Left ventricle myocardium superior (tissue), 1 donor: ENCODE measurements at regions not wholly inside any gene's neighbourhood (a gene's known extent, or its start where the extent isn't known, plus 50 kb on each side); places are given as distances from the start of the nearest gene placed in this dataset.

Experiments
- ATAC-seq: fragments of 200-7000 bp; cut with Tn5 transposase; one replicate; pipeline ENCODE4 v1.9.1; 2020; ENCODE audit warnings: mild to moderate bottlenecking, moderate library complexity
- DNase-seq: peaks from one replicate; pipeline ENCODE4 v3.0.0-alpha.2; 2020
- intact Hi-C: fragments of 100-400 bp; cut with micrococcal nuclease; formaldehyde crosslinking; loops from one replicate; pipeline ENCODE4 v1.11.0; 2022
- donor health status: DM: no; HTN: yes; CAD: no; lungs with severe emphysema.

GRCh38 chr5:30878296-30878695, 315.2 kb upstream of the CDH6 start:
- no peak for DNase-seq
- intact Hi-C loops: no loop called here
- no peak for ATAC-seq

DNA sequence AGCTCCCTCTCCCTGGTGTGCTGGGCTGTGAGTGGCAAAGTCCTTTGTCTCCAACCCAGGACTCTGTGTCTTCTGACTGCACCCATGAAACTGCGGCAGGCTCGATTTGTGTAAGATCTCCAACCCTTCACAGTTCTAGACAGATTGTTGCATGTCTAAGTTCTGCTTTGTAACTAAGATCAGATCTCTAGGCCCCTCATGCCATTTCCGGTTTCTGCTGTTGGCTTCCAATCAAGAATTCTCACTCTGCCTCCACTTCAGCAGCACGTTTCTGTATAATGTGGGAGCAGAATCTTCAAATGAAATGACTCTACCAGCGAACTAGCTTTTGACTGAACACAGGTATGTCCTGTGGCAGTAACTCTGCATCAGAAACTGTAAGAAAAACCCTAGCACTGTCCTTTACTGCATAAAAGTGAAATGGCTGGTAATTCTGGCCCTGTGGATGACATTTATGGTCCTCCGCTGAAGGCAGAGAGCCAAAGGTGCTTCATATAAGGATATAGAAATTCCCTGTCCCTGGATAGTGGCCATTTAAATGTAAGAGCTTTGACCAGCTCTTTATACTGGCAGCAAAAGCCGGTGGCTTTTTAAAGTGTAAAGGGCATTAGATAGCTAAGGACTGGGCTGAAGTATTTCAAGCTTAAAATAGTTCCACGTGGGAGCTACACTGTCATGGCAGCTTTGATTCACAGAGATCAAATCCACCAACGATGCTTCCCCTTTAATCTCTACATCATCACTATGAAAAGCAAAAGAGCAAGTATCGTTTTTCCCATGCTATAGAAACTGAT, 319.0 kb upstream of the CDH6 start:
- peak; percentile 93 for ATAC-seq
- intact Hi-C loops: no loop called here
- no peak for DNase-seq

GRCh38 chr5:30871196-30871595, 322.3 kb upstream of the CDH6 start:
- intact Hi-C loops: no loop called here
- DNase-seq (no peak), ATAC-seq (no peak)

GRCh38 chr5:30867711-30868110, 325.8 kb upstream of the CDH6 start:
- DNase-seq: no peak
- intact Hi-C loops: no loop called here
- no peak for ATAC-seq

GRCh38 chr5:30866142-30866541, 327.3 kb upstream of the CDH6 start:
- intact Hi-C loops: no loop called here
- no peak for DNase-seq
- peak; percentile 55 for ATAC-seq

- intact Hi-C loops: no loop called here
- ATAC-seq (no peak), DNase-seq (no peak)
Measured at GRCh38 chr5:30856242-30856641, 337.2 kb upstream of the CDH6 start.

DNA sequence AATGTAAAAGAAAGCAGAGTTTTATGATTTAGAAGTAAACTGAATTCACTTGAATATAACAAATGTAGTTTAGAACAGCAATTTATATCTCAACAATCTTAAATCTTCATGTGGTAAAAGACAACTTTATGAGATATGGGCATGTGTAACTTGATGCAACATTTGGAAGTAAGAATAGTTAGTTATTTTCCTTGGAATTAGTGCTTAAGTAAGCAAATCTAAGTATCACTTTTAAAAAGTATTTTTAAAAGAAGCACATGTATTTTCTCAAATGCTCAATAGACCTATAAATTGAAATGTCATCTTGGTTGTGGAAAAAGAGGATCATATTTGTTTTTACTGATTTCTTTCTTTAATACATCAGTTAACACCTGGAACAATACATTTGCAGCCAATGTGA, 340.3 kb upstream of the CDH6 start:
- ATAC-seq: no peak
- intact Hi-C loops: no loop called here

DNA sequence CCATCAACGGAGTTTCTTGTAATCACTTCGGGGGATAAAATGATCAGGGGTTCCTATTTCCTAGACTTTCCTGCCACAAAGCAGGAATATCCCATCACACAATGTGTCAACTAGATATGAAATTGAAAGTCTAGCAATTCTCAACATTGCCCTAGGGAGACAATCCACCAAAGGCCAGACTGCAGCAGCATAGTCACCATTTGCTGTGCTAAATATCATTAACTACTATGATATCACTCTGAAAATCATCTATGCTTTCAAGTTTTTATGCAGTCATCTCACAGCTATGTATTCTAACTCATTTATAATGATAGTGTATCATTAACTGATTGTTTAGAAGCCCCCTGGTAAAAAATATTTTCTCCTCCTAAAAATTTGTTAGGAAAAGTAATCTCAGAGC, 342.6 kb upstream of the CDH6 start:
- DNase-seq: no peak
- no peak for ATAC-seq
- intact Hi-C loops: no loop called here

More for the DNA sequence above, 340.3 kb upstream of the CDH6 start:
- DNase-seq: no peak

GRCh38 chr5:30849931-30850710, 343.4 kb upstream of the CDH6 start:
- DNase-seq (no peak), ATAC-seq (no peak)
- intact Hi-C loops: no loop called here

GRCh38 chr5:30846171-30846570, 347.3 kb upstream of the CDH6 start:
- DNase-seq: no peak
- no peak for ATAC-seq
- intact Hi-C loops: no loop called here

DNA sequence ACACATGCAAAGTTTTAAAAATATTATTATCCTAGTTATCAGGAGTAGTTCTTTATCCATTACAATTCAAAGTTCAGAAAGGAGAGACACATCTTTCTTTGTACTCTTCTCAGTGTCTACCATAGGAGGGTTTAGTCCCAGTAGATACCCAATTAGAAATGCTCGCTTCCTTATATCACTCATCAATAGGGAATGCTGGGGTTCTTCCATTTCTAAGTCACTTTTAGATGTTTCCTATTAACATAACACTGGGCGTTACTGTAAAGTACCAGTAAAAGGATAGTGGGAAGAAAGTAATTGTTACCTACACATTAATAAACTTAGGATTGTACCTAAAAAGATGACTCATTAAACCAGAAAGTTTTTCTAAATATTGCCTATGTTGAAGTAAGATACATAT, 348.3 kb upstream of the CDH6 start:
- ATAC-seq (no peak), DNase-seq (no peak)
- intact Hi-C loops: no loop called here

GRCh38 chr5:30843541-30843940, 349.9 kb upstream of the CDH6 start:
- intact Hi-C loops: no loop called here
- ATAC-seq (no peak), DNase-seq (no peak)

DNA sequence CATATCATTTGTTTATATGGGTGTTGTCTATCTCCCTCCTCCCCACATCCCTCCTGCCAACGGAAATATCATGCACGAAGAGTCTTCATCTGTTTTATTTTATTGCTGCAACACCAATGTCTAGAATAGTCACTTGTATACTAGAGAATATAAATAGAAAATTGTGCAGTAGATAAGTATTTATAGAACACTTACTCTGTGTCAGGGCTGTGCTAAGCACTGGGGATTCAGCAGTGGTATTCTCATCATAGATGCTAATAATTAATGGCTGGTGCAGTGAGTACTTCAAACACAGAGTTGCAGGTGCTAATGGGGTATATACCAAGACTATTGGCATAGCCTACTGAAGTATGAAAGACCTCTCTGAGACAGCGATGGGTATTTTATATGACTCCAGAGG, 353.5 kb upstream of the CDH6 start:
- ATAC-seq: peak; percentile 97
- intact Hi-C loops: no loop called here
- DNase-seq: no peak

- ATAC-seq: peak; percentile 83
Measured at GRCh38 chr5:30838936-30839496, 354.5 kb upstream of the CDH6 start.

DNA sequence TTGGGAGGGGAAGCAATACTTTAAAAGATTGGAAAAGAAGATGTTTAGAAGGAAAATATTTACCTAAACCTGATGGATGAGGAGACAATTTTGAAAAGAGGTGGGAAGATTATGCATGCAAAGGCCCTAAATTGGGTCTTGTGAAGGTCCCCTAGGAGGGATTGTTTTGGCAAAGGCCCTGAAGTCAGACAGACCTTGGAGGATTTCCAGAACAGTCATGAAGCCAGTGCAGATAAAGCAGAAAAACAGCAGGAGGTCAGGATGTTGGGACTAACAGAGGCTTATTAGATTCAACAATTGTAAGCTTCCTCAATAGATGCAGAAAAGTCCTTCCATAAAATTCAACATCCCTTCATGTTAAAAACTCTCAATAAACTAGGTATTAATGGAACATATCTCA, 361.0 kb upstream of the CDH6 start:
- ATAC-seq (peak; percentile 78), DNase-seq (no peak)
- intact Hi-C loops: no loop called here

More at GRCh38 chr5:30838936-30839496, 354.5 kb upstream of the CDH6 start:
- intact Hi-C loops: no loop called here
- DNase-seq: no peak

DNA sequence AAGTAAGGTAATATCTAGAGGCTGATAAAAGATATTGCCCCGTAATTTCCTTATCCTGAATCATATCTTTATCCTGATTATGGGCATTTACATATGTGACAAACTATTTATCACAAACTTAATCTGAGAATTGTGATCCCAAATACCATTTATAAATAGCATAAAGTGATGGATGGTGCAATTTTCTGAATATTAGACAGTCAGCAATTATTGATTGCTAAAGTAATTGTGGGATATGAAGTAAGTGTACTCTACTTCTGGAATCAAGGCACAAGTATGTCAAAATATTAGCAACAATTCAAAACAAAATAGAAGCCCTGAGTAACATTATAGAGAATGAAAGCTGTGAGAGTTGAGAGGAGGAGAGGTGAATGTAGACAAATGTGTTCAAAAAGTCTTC, 361.9 kb upstream of the CDH6 start:
- ATAC-seq: no peak
- DNase-seq: no peak
- intact Hi-C loops: no loop called here

DNA sequence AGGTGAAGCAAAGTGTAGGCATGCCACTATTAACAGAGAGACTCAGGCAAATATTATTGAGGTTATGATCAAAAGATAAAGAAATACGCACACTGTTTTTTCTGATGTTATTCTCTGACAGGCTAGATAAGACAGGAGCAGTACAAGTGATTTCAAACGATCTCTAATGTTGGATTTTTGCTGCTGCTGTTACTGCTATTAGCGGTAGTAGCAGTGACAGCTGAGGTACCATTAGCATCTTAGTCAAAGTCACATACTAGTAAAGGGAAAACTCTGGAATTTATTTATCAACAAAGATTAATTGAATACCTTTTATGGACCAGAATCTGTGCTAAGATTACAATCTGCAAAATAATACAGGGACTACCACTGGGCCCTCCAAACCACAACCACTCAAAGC, 362.4 kb upstream of the CDH6 start:
- intact Hi-C loops: no loop called here
- DNase-seq (no peak), ATAC-seq (no peak)

DNA sequence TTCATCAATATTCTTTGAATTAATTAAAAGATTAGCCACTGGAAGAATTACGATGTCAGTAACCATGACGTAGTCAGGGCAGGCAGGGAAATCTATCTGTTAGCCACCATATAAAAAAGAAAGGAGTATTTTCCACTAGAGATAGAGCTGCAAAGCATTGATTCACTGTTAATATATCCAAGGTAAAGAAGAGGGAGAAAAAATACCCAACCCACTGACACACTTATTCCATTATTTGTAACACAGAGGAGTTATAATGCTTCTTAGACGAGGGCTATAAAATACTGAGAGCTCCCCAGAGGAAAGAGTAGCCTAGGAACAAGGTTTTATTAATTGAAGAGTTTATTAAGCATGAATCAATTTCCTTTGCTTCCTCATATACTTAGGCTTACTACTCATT, 382.2 kb upstream of the CDH6 start:
- DNase-seq: no peak
- ATAC-seq: no peak
- intact Hi-C loops: no loop called here

DNA sequence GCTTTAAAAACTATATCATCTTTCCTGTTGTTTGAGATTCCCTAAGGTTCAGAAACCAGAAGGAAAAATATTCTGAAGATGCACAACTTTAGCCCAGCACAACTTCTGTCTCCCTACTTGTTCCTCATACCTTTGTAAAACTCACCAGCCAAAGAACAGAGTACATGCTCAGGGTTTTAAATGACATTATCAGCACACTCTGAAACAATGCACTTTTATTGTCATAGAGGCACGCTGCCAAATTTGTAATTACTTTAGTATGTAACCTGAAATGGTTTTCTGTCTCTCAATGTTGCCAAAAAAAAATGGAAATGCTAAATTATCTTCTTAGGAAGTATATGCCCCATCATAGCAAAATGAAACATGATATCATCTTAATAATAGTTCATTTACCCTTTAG, 383.6 kb upstream of the CDH6 start:
- ATAC-seq (no peak), DNase-seq (no peak)
- intact Hi-C loops: loop anchor here (5.0 kb wide), 1 partner anchor 377 kb away; no protein-coding TSS in a partner anchor

GRCh38 chr5:30808996-30809395, 384.5 kb upstream of the CDH6 start:
- intact Hi-C loops: loop anchor here (5.0 kb wide), 1 partner anchor 378 kb away; no protein-coding TSS in a partner anchor
- DNase-seq (no peak), ATAC-seq (no peak)
